ENCODE measurements at regions not wholly inside any gene's neighbourhood (a gene's known extent, or its start where the extent isn't known, plus 50 kb on each side); places are given as distances from the start of the nearest gene placed in this dataset.
"Not testable (repeated sequence)": the region's sequence is repeated elsewhere in the genome, so short reads cannot be mapped to it uniquely, and the experiment has no call there.

GRCh38 chr19:30686176-30686820 lies 314.1 kb downstream of the ZNF536 start:
- H3K4me1 ChIP-seq (ENCODE audit: control insufficient read depth in 3 of 3, insufficient read depth in 2 of 3, low read depth in 1 of 3, low read length in 2 of 3): no peaks in the 10 kb centered on the region
- no peak for DNase-seq
- no peak overlapping the region for H3K4me3 ChIP-seq (ENCODE audit: low read depth in 1 of 3, low read length in 3 of 3)
- no peaks in the 10 kb centered on the region for H3K9me3 ChIP-seq (ENCODE audit: control insufficient read depth in 2 of 2, insufficient read depth in 1 of 2, low read depth in 1 of 2, low read length in 1 of 2)
- no peak for FAIRE-seq
- H3K36me3 ChIP-seq (ENCODE audit: control insufficient read depth in 3 of 3, insufficient read depth in 2 of 3, low read depth in 1 of 3, low read length in 3 of 3): no peaks in the 10 kb centered on the region
- 62 to 73% (median 68%) methylated on average over 23 of the region's 23 CpGs for WGBS, 3 donors
- no peak overlapping the region for H3K27ac ChIP-seq (ENCODE audit: low read depth in 1 of 3, low read length in 2 of 3)
- peaks cover 0 to 5% (median 3%) of the 10 kb centered on the region in 3 donors for H3K27me3 ChIP-seq (ENCODE audit: control insufficient read depth in 3 of 3, insufficient read depth in 3 of 3, low read length in 3 of 3)

- DNase-seq: no peak
These were observed 313.3 kb downstream of the ZNF536 start for GRCh38 chr19:30685426-30686000.

GRCh38 chr19:30684613-30685012 lies 312.4 kb downstream of the ZNF536 start:
- no peak for DNase-seq
- no peaks in the 10 kb centered on the region for H3K9me3 ChIP-seq (ENCODE audit: control insufficient read depth in 2 of 2, insufficient read depth in 1 of 2, low read depth in 1 of 2, low read length in 1 of 2)
- no peak overlapping the region for H3K27ac ChIP-seq (ENCODE audit: low read depth in 1 of 3, low read length in 2 of 3)
- no peaks in the 10 kb centered on the region for H3K4me1 ChIP-seq (ENCODE audit: control insufficient read depth in 3 of 3, insufficient read depth in 2 of 3, low read depth in 1 of 3, low read length in 2 of 3)
- H3K27me3 ChIP-seq (ENCODE audit: control insufficient read depth in 3 of 3, insufficient read depth in 3 of 3, low read length in 3 of 3): peaks cover 0 to 3% (median 0%) of the 10 kb centered on the region in 3 donors
- no peaks in the 10 kb centered on the region for H3K36me3 ChIP-seq (ENCODE audit: control insufficient read depth in 3 of 3, insufficient read depth in 2 of 3, low read depth in 1 of 3, low read length in 3 of 3)
- FAIRE-seq: no peak
- 49 to 70% (median 51%) methylated on average over 10 of the region's 10 CpGs for WGBS, 3 donors
- H3K4me3 ChIP-seq (ENCODE audit: low read depth in 1 of 3, low read length in 3 of 3): no peak overlapping the region

More at GRCh38 chr19:30685426-30686000, 313.3 kb downstream of the ZNF536 start:
- Histone ChIP-seq H3K27ac (ENCODE audit: low read depth in 1 of 3, low read length in 2 of 3) (no peak overlapping the region), H3K36me3 (ENCODE audit: control insufficient read depth in 3 of 3, insufficient read depth in 2 of 3, low read depth in 1 of 3, low read length in 3 of 3) (no peaks in the 10 kb centered on the region), H3K4me3 (ENCODE audit: low read depth in 1 of 3, low read length in 3 of 3) (no peak overlapping the region), H3K27me3 (ENCODE audit: control insufficient read depth in 3 of 3, insufficient read depth in 3 of 3, low read length in 3 of 3) (peaks cover 0 to 3% (median 0%) of the 10 kb centered on the region in 3 donors), H3K4me1 (ENCODE audit: control insufficient read depth in 3 of 3, insufficient read depth in 2 of 3, low read depth in 1 of 3, low read length in 2 of 3) (no peaks in the 10 kb centered on the region), H3K9me3 (ENCODE audit: control insufficient read depth in 2 of 2, insufficient read depth in 1 of 2, low read depth in 1 of 2, low read length in 1 of 2) (no peaks in the 10 kb centered on the region)
- WGBS, 3 donors: 69 to 81% (median 76%) methylated on average over 13 of the region's 13 CpGs
- no peak for FAIRE-seq

GRCh38 chr19:30682999-30683536 lies 310.9 kb downstream of the ZNF536 start:
- H3K9me3 ChIP-seq (ENCODE audit: control insufficient read depth in 2 of 2, insufficient read depth in 1 of 2, low read depth in 1 of 2, low read length in 1 of 2): no peaks in the 10 kb centered on the region
- H3K27me3 ChIP-seq (ENCODE audit: control insufficient read depth in 3 of 3, insufficient read depth in 3 of 3, low read length in 3 of 3): no peaks in the 10 kb centered on the region
- H3K27ac ChIP-seq (ENCODE audit: low read depth in 1 of 3, low read length in 2 of 3): no peak overlapping the region
- FAIRE-seq: no peak
- no peaks in the 10 kb centered on the region for H3K4me1 ChIP-seq (ENCODE audit: control insufficient read depth in 3 of 3, insufficient read depth in 2 of 3, low read depth in 1 of 3, low read length in 2 of 3)
- H3K36me3 ChIP-seq (ENCODE audit: control insufficient read depth in 3 of 3, insufficient read depth in 2 of 3, low read depth in 1 of 3, low read length in 3 of 3): no peaks in the 10 kb centered on the region
- WGBS, 3 donors: 6% methylated on average over 13 of the region's 13 CpGs
- no peak overlapping the region for H3K4me3 ChIP-seq (ENCODE audit: low read depth in 1 of 3, low read length in 3 of 3)
- DNase-seq: peak; percentile 43 to 74

- Histone ChIP-seq H3K4me1 (ENCODE audit: control insufficient read depth in 3 of 3, insufficient read depth in 2 of 3, low read depth in 1 of 3, low read length in 2 of 3) (no peaks in the 10 kb centered on the region), H3K36me3 (ENCODE audit: control insufficient read depth in 3 of 3, insufficient read depth in 2 of 3, low read depth in 1 of 3, low read length in 3 of 3) (no peaks in the 10 kb centered on the region), H3K27me3 (ENCODE audit: control insufficient read depth in 3 of 3, insufficient read depth in 3 of 3, low read length in 3 of 3) (no peaks in the 10 kb centered on the region), H3K4me3 (ENCODE audit: low read depth in 1 of 3, low read length in 3 of 3) (no peak overlapping the region), H3K27ac (ENCODE audit: low read depth in 1 of 3, low read length in 2 of 3) (peak overlapping the region in 1 of 3 donors; percentile 12), H3K9me3 (ENCODE audit: control insufficient read depth in 2 of 2, insufficient read depth in 1 of 2, low read depth in 1 of 2, low read length in 1 of 2) (no peaks in the 10 kb centered on the region)
- FAIRE-seq (no peak), DNase-seq (no peak)
- WGBS, 3 donors: 56 to 61% (median 58%) methylated on average over 27 of the region's 27 CpGs
These were observed 310.2 kb downstream of the ZNF536 start for GRCh38 chr19:30682146-30682998.

- WGBS, 3 donors: 76% methylated on average over 19 of the region's 19 CpGs
These were observed 309.2 kb downstream of the ZNF536 start for GRCh38 chr19:30681162-30682100.

GRCh38 chr19:30680399-30680798 lies 308.2 kb downstream of the ZNF536 start:
- not testable (repeated sequence) for H3K4me3 ChIP-seq (ENCODE audit: low read depth in 1 of 3, low read length in 3 of 3); H3K36me3 ChIP-seq (ENCODE audit: control insufficient read depth in 3 of 3, insufficient read depth in 2 of 3, low read depth in 1 of 3, low read length in 3 of 3); H3K27me3 ChIP-seq (ENCODE audit: control insufficient read depth in 3 of 3, insufficient read depth in 3 of 3, low read length in 3 of 3); H3K9me3 ChIP-seq (ENCODE audit: control insufficient read depth in 2 of 2, insufficient read depth in 1 of 2, low read depth in 1 of 2, low read length in 1 of 2); DNase-seq; H3K27ac ChIP-seq (ENCODE audit: low read depth in 1 of 3, low read length in 2 of 3); FAIRE-seq; H3K4me1 ChIP-seq (ENCODE audit: control insufficient read depth in 3 of 3, insufficient read depth in 2 of 3, low read depth in 1 of 3, low read length in 2 of 3)
- WGBS, 3 donors: 75 to 100% (median 91%) methylated on average over 1 of the region's 3 CpGs

More at GRCh38 chr19:30681162-30682100, 309.2 kb downstream of the ZNF536 start:
- H3K27ac ChIP-seq (ENCODE audit: low read depth in 1 of 3, low read length in 2 of 3): no peak overlapping the region
- no peak for FAIRE-seq
- no peaks in the 10 kb centered on the region for H3K27me3 ChIP-seq (ENCODE audit: control insufficient read depth in 3 of 3, insufficient read depth in 3 of 3, low read length in 3 of 3)
- H3K36me3 ChIP-seq (ENCODE audit: control insufficient read depth in 3 of 3, insufficient read depth in 2 of 3, low read depth in 1 of 3, low read length in 3 of 3): no peaks in the 10 kb centered on the region
- DNase-seq: no peak
- no peaks in the 10 kb centered on the region for H3K9me3 ChIP-seq (ENCODE audit: control insufficient read depth in 2 of 2, insufficient read depth in 1 of 2, low read depth in 1 of 2, low read length in 1 of 2)
- no peak overlapping the region for H3K4me3 ChIP-seq (ENCODE audit: low read depth in 1 of 3, low read length in 3 of 3)
- H3K4me1 ChIP-seq (ENCODE audit: control insufficient read depth in 3 of 3, insufficient read depth in 2 of 3, low read depth in 1 of 3, low read length in 2 of 3): no peaks in the 10 kb centered on the region
